T-helper 22 cell (primary cell): ENCODE measurements at regions not wholly inside any gene's neighbourhood (a gene's known extent, or its start where the extent isn't known, plus 50 kb on each side); places are given as distances from the start of the nearest gene placed in this dataset.

Source experiments
- DNase-seq: peaks from one replicate; pipeline ENCODE4 v3.0.0-alpha.2; 2020; ENCODE audit warnings: low read depth

DNA sequence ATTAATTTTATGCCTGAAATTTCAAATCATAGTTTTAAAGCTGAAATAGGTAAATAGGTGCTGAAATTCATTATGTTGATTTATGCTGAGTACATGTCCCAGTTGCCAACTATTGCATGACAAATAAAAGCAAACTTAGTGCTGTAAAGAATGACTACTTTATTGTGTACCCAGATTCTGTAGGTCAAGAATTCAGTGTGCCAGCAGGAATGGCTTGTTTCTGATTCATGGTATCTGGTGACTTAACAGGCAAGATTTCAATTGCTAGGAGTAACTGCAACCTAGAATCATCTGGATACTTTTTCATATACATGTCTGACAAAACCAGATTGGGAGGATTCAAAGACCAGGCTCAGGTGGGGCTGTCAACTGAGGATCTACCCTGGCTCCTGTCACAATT is 678.4 kb upstream of the ADAMTS5 start:
- DNase-seq: no peak

DNA sequence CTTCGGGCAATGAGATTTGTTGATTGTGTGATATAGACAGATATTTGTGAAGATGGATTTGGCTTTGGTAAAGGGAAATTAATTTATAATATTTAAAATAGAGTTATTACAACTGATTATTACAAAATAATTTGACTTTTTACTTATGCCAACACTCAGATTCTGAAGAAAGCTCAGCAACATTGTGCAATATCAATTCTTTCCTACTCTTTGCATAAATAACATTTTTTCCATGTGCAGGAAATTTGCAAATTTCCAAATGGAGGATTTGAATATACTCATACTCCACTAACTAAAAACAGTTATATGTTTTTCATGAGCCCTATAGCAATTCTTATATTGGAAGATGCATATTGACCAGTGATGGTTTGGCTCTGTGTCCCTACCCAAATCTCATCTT is 676.4 kb upstream of the ADAMTS5 start:
- no peak for DNase-seq

DNA sequence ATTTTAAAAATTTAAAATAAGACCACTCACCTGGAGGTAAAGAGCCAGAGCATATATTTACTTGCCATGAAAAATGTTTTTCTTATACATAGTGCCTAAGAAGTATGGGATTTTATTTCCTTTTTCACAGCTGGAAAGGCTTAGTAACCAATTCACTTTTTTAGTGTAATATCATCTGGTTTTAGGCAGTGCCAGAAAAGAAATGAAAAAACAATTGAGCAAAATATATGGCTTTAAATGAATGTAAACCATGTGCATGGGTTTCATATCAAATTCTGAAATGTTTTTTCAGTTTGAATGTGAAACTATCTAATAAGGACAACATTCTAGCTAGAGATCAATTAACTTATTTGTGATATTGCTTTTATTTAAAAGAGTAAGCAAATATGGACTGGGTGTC is 672.4 kb upstream of the ADAMTS5 start:
- DNase-seq: no peak

DNA sequence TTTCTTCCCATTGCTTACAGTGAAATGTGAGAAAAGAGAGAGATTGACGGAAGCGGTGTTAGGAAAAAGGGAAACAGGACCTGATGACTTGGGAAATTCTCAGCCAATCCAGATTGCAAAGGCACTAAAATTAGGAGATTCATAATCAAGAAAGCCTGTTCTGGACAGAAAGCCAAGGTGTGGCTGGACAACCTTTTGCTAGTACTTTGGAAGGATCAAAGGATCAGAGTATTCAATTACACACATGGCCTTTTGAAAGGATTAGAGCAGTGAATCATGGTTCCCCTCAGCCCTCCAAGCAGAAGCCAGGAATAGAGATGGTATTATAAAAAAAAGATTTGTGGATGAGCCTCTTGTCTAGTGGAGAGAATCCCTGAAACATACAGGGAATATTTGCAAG is 669.8 kb upstream of the ADAMTS5 start:
- no peak for DNase-seq

DNA sequence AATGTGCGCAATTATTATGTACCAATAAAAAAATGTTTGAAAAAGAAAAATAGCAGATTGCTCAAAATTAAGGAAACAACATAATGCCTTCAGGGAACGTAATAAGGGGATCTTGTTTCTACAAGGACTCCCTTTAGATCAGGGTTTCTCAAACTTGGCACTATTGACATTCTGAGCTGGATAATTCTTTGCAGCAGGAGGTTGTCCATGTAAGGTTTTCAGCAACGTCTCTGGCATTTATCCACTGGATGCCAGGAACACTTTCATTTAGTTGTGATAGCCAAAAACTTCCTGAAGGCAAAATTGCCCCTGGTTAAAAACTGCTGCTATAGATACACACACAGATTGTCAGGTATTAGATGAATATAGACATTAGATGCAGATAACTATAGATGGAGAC is 666.7 kb upstream of the ADAMTS5 start:
- no peak for DNase-seq

DNA sequence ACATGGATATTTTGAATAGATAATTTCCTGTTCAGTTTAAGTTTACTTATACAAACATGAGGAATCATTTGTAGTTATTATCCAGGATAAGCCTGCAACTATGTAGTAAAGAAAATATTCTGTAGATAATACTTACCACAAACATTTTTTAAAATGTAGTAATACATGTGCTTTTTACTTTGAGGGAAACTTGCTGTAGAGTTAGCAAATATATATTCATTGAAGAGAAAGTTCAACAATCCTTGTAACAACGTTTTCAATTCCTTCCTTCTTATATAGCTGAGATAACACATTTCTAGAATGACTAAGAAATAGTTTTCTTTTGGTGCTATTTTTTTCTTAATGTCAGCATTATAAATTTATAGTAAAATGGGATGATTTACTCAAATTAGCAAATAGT is 664.6 kb upstream of the ADAMTS5 start:
- DNase-seq: no peak

DNA sequence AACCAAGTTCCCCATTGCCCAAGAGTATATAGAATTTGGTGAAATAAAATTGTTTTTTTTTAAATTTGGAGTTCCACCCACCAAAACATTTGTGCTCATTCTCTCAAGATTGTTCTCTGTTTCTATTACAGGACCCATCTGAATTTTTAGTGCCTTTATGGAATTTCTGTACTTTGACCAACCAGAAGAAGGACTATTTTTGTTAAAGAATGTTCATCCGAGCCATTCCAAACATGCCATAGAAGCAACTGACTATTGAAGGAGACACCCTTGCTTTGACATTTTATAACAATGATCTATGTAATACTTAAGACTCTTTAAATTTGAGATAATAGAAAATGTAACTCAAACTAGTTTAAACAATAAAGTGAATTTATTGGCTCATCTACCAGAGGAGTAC is 655.7 kb upstream of the ADAMTS5 start:
- no peak for DNase-seq

DNA sequence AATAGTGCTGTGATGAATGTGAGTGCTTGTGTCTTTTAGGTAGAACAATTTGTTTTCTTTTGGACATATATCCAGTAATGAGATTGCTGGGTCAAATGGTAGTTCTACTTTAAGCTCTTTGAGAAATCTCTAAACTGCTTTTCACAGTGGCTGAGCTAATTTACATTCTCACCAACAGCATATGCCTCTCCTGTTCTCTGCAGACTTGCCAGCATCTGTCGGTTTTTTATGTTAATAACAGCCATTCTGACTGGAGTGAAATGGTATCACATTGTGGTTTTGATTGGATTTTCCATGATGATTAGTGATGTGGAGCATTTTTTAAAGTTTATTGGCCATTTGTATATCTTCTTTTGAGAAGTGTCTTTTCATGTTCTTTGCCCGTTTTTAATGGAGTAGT is 647.3 kb upstream of the ADAMTS5 start:
- DNase-seq: no peak

DNA sequence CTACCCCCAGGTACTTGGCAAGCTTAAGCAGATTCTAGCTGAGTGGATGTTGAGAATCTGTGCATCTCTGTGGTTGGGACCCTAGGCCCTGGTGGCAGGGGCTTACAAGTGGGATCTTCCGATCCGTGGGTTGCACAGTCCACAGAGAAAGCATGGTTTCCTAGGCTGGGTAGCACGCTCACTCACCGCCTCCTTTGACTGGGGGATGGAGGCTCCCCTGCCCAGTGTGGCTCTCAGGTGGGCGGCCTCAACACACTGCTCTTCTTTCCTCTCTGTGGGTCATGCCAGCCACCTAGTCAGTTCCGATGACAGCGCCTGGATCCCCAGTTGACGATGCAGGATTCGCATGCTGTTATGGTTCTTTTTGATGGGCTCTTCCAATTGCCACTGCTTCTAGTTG is 639.5 kb upstream of the ADAMTS5 start:
- DNase-seq: no peak

DNA sequence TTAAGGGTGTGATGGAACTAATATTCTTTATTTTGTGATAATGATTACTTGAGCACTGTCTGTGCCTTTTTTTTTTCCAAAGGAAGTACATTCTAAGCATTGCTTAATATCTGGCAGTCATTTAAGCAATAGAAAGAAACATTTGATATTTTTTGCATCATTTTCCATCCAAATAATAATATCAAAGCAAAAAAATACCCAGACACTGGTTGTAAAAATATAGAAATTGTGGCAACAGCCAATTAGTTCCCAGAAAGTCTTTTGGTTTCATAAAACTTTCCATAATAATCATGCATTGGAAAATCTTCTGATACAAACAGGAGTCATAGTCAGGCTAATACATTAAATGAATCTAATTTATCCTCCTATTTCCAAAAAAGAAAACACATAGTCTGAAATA is 629.3 kb upstream of the ADAMTS5 start:
- DNase-seq: no peak

DNA sequence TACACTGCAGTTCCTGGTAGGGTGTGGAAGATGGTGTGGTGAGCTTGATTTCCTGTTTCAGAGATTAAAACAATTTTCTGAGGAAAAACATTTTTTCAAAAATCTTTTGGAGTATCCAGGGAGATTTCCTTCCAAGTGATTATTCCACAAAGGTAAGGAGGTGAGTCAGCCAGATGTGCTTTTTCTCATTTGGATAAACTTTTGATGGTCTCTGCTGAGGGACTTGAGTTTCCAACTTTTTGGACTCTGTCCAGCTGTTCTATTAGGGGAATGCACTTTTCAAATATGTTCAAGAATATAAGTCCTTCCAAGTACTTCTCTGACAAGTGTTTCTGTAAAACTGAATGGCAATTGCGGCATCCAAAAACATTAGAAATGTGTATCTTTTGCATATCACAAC is 628.8 kb upstream of the ADAMTS5 start:
- no peak for DNase-seq

DNA sequence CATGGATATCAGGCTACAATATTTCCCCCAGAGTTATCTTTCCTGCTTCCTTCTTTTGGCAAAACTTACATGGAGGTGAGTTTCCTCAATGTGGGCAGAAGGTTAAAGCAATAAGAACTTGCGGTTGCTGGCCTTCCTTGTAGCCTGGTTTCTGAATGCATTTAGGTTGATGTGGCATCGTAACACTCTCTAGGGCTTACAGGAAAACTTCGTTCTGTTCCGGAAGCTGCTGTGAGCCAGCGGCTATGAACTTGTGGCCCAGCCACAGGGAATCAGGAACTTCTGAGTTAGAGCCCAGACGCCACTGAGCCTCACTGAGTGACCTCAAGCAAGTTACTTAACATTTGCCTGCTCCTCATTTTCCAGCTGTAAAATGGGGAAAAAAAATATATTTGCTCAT is 623.4 kb upstream of the ADAMTS5 start:
- DNase-seq: no peak

DNA sequence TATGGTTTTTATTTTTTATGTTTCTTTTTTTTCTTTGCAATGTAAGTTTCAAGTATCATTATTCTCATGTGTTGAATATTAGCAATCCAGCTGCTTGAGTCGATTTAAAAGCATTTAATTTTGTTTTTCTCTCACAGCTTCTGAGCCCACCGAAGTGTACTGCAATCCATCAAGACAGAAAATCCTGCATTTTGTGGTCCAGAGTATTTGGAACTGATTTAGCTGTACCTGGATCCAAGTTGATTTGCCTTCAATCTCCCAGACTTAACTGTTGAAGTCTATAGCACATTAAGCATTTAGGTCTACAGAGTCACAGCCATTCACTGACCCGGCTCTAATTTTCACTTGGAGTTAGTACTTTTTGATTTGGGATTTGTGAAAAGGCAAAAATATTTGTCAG is 622.9 kb upstream of the ADAMTS5 start:
- no peak for DNase-seq

DNA sequence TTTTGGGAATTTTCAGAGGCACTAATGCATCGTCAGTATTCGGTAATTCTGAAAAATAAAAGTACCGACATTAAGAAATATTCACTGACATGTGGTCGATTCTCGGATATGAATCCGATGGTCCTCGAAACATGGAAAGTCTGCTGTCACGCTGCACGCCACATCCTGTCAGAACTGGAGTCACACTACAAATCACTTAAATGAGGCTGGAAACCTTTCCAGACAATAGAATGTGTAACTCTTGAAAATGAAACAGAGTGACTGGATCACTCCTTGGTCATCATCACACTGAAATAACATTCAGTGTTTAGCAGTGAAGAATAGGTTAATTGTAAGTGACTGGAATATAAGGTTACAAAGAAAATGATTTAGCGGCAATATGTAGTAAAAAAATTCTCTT is 620.1 kb upstream of the ADAMTS5 start:
- no peak for DNase-seq

DNA sequence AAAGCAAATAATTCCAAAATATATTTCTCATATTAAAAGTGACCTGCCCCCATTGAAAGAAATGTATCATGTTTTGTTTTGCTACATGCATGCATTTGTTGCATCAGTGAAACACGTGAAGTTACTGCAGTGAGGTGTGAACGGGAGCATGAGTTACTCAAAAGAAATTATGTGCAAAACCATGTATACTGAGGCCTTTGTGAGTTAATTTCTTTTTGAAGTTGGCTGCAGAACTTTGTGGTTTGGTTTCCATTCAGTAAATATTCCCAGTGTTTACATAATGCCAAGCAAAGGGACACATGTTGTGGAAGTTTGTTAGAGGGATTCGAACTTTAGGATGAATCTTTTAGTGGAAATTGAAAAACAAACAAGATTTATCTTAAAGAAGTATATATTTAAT is 619.4 kb upstream of the ADAMTS5 start:
- DNase-seq: no peak

DNA sequence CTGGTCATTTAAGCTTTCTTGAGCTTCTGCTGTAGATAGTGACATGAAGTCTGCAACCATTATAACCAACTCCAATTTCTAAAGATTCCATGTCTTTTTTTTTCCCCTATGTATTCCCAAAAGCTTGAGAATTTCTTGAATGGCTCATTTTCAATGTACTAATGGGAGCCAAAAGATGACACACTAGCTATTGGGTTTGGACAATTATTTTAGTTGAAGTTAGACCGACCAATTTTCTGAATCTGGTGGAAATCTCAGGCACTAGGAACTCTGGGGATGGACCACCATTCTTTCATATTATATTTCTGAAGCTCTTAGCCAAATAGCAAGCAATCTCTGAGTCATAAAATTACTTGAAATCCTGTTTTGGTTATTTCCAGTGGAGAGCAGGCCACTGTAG is 617.4 kb upstream of the ADAMTS5 start:
- no peak for DNase-seq

DNA sequence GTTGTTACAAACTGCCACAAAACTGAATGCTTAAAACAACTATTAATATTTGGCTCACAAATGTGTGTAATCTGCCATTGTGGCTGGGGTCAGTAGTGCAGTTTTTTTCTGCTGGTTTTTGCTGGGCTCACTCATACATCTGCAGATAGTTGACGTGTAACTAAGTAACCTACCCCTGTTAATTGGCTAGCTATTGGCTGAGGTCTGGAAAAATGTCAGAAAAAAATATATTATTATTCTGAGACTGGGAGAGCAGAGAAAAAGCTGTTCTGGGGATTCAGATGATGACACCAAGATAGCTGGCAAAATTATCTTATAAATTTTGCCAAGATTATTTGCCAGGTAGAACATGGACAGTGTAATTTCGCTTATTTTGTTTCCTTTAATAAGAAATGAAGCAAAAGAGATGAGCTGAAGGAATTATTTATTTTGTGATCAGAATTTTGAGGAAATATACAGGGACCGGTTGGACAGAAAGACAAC is 616.1 kb upstream of the ADAMTS5 start:
- DNase-seq: no peak

DNA sequence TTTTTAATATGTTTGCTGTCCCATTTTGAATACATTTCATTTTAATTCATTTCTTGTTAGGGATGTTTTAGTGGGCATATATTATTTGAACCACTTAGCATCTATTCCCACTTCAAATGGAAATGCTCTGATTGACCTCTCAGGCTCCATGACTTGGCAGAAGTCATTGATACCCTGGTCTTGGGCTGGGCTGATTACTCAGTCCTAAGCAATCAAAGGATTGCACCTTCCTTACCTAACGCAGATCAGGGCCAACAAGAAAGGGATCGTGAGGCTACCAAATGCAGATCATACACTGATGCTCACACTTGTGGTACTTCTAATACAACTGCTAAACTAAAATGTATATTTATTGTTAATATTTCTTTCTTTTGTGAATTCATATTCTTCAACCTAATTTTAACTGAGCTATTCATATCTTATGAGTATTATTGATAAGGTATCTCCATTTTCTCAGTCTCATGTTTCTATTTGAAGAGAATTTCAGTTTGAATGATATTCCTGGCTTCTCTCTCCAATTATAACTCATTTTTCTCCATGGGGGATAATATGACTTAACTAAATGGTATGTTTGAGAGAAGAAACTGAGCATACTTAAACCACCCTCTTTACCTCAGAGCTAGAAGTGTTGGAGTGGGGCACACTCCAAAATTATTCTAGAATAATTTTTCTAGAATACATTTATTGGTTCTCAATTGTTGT is 615.5 kb upstream of the ADAMTS5 start:
- DNase-seq: no peak

DNA sequence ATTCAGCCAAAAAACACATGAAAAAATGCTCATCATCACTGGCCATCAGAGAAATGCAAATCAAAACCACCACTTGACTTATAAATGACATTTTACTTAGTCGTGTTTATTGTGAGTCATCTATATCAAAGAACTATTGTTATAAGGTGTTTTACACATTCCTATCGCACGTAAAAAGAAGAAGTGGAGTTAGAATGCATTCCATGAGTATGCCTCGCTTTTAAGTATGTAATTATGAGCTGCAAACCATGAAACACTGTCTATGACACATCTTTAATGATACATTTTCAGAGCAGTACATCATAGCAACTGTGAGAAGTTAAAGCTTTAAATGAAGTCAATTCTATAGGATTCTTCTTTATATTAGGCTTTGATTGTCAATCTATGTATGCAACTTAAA is 614.3 kb upstream of the ADAMTS5 start:
- DNase-seq: no peak

DNA sequence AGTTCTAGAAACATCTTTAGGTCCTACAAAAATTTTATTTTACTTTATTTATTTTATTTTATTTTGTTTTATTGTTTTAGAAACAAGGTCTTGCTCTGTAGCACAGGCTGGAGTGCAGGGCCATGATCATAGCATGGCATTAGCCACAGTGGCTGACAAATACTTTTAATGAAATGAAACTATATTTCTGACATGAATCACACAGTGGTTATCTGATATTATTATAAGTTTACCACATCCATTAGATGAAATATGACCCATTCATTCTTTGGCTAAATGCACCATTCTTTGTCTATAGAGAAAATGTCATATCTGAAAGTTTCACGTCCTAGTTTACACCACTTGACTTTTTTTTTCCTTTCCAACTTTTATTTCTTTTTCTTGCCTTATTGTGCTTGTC is 613.4 kb upstream of the ADAMTS5 start:
- DNase-seq: no peak

DNA sequence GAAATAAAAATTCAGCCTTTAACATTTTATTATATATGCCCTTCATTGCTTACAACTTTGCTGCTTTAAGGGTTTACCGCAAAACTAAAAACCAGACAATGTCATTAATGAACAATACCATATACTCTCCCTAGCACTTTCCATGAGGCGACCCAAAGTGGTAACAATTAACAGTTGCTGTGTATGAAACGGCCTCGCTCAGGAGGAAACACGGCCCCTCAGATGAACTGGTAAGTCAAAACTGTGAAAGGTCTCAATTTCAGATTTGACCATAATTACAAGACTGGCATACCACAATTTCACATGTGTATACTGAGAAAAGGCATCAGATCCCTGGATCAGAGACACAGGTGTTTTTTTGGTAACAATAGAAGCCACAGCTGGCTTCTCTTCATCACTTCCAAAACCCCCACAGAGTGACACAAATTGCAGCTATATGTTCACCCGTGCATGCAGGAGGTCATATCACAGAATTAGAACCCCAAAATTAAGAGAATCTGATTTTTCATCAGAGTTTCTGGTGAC is 611.9 kb upstream of the ADAMTS5 start:
- no peak for DNase-seq

DNA sequence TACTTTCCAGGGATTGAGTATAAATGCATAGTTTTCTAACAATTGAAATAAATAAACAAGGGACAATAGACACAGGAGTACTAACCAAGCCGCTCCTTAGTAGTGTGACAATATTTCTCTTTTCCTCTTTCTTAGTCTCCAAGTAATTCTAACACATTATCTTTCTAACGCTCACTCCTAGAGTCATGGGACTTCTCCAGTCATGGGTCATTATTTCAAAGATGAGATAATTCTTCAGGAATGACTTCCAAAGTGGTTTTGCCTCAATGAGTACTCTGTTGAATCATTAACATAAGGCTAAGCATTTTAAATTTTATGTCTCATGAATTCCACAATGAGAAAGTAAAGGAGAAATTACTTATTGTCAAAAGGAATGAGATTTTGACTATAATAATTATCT is 605.8 kb upstream of the ADAMTS5 start:
- DNase-seq: no peak

DNA sequence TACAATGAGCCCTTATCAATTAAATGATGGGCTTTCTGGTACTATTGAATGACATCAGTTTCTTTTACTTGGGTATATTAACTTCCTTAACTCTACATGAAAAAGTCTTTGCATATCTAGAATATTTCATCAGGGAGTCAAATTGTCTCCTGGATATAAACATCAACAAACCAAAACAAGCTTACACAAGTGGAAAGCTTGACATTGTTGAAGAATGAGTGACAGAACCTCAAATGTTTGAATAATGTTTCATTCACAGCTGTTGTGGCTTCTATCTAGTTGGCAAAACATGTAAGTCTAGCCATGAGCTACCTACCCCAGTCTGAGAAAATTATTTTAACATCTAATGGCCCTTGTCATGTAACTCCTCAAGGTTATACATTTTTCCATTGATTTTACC is 604.8 kb upstream of the ADAMTS5 start:
- DNase-seq: no peak

DNA sequence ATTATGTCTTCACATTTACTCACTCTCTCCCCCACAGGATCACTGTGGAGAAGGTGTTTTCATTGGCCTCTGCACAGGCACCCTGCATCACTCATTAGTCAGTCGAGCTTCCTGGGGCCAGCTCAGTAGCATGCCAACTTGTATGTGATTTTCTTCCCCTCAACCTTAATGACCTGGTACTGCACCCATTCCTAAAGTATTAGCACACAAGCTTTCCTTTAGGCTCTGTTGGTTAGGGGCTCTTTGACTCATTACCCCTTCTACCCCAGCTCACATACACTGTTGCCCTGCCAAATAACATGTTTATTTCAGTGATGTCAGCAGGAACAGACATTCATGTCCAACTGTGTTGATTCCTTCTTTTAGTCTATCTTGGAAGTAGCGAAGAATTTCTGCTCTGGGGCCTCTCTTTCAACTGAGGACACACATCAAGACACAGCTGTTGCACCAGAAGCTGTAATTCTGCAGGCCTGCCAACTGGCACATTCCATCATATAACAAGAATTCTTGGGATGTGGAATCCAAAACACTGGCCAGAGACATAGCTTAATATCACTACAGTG is 603.5 kb upstream of the ADAMTS5 start:
- DNase-seq: no peak
